HL-60 (cell line): ENCODE measurements at regions not wholly inside any gene's neighbourhood (a gene's known extent, or its start where the extent isn't known, plus 50 kb on each side); places are given as distances from the start of the nearest gene placed in this dataset.

ENCODE experiments used
- GABPA ChIP-seq: IDR thresholded peaks from 2 replicates; pipeline ENCODE4 v1.6.1; 2012; ENCODE audit warnings: low read depth
- POLR2AphosphoS5 ChIP-seq: IDR thresholded peaks from 2 replicates; pipeline ENCODE4 v1.6.1; 2012; ENCODE audit warnings: low read depth
- REST ChIP-seq: IDR thresholded peaks from 2 replicates; pipeline ENCODE4 v1.6.1; 2012; ENCODE audit warnings: low read depth; ENCODE audit not compliant: insufficient replicate concordance
- SPI1 ChIP-seq: IDR thresholded peaks from 2 replicates; pipeline ENCODE4 v1.6.1; 2012; ENCODE audit warnings: low read depth, mild to moderate bottlenecking, borderline replicate concordance
- TF ChIP-seq, protein P1 (sequence below): IDR thresholded peaks from one replicate; pipeline ENCODE4 v1.5.1; 2011; ENCODE audit warnings: low read length, control low read depth, inconsistent platforms; ENCODE audit not compliant: insufficient read depth

GRCh38 chr18:41343808-41344207, 611.2 kb upstream of the PIK3C3 start:
- TF ChIP-seq, protein P1, sequence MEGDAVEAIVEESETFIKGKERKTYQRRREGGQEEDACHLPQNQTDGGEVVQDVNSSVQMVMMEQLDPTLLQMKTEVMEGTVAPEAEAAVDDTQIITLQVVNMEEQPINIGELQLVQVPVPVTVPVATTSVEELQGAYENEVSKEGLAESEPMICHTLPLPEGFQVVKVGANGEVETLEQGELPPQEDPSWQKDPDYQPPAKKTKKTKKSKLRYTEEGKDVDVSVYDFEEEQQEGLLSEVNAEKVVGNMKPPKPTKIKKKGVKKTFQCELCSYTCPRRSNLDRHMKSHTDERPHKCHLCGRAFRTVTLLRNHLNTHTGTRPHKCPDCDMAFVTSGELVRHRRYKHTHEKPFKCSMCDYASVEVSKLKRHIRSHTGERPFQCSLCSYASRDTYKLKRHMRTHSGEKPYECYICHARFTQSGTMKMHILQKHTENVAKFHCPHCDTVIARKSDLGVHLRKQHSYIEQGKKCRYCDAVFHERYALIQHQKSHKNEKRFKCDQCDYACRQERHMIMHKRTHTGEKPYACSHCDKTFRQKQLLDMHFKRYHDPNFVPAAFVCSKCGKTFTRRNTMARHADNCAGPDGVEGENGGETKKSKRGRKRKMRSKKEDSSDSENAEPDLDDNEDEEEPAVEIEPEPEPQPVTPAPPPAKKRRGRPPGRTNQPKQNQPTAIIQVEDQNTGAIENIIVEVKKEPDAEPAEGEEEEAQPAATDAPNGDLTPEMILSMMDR: no peak
- TF ChIP-seq REST (no peak), POLR2AphosphoS5 (no peak), SPI1 (no peak), GABPA (no peak)
